Smooth muscle cell (in vitro differentiated cells): ENCODE measurements at regions not wholly inside any gene's neighbourhood (a gene's known extent, or its start where the extent isn't known, plus 50 kb on each side); places are given as distances from the start of the nearest gene placed in this dataset.
"Not testable (repeated sequence)": the region's sequence is repeated elsewhere in the genome, so short reads cannot be mapped to it uniquely, and the experiment has no call there.

Experiments
- DNase-seq: peaks from one replicate; lab custom pipeline; 2025; ENCODE audit not compliant: unreplicated experiment; lab: John Stamatoyannopoulos, UW
- H2AFZ ChIP-seq: fragments of 200-600 bp; sonication (generic); 2 replicates; pipeline ENCODE4 v1.6.0; 2016; ENCODE audit warnings: antibody characterized with exemption, low read depth, mild to moderate bottlenecking
- H3F3A ChIP-seq: fragments of 200-600 bp; sonication (generic); 2 replicates; pipeline ENCODE4 v1.6.0; 2017; ENCODE audit warnings: antibody characterized with exemption, low read depth
- H3K27ac ChIP-seq: fragments of 200-600 bp; sonication (generic); 2 replicates; pipeline ENCODE4 v1.5.1; 2016; ENCODE audit warnings: low read depth, mild to moderate bottlenecking
- H3K27me3 ChIP-seq: fragments of 200-600 bp; sonication (generic); 2 replicates; pipeline ENCODE4 v1.6.1; 2016; ENCODE audit warnings: low read depth, mild to moderate bottlenecking
- H3K36me3 ChIP-seq: fragments of 200-600 bp; sonication (generic); 2 replicates; pipeline ENCODE4 v1.5.1; 2016; ENCODE audit warnings: low read depth
- H3K4me1 ChIP-seq: fragments of 200-600 bp; sonication (generic); 2 replicates; pipeline ENCODE4 v1.5.1; 2016; ENCODE audit warnings: low read depth
- H3K4me2 ChIP-seq: fragments of 200-600 bp; sonication (generic); 2 replicates; pipeline ENCODE4 v1.6.0; 2016; ENCODE audit warnings: mild to moderate bottlenecking
- H3K4me3 ChIP-seq: fragments of 200-600 bp; sonication (generic); 2 replicates; pipeline ENCODE4 v1.5.1; 2016; ENCODE audit warnings: mild to moderate bottlenecking
- H3K79me2 ChIP-seq: fragments of 200-600 bp; sonication (generic); 2 replicates; pipeline ENCODE4 v1.6.0; 2016; ENCODE audit warnings: low read depth, mild to moderate bottlenecking
- H3K9ac ChIP-seq: fragments of 200-600 bp; sonication (generic); 2 replicates; pipeline ENCODE4 v1.6.0; 2016; ENCODE audit warnings: low read depth
- H3K9me3 ChIP-seq: fragments of 200-600 bp; sonication (generic); replicated peaks from 2 replicates; pipeline ENCODE4 v1.5.1; 2016; ENCODE audit warnings: low read depth
- H4K20me1 ChIP-seq: fragments of 200-600 bp; sonication (generic); 2 replicates; pipeline ENCODE4 v1.6.0; 2016; ENCODE audit warnings: low read depth
- WGBS: methylation state at CpG from one replicate; pipeline ENCODE4 v1.1.7; 2016; ENCODE audit warnings: low lambda C conversion rate; 5-methylcytosine and 5-hydroxymethylcytosine counted together
- TF ChIP-seq, protein P1 (sequence below): fragments of 200-600 bp; sonication (generic); IDR thresholded peaks from 2 replicates; pipeline ENCODE4 v1.5.1; 2017; ENCODE audit warnings: borderline replicate concordance, mild to moderate bottlenecking, antibody characterized with exemption; ENCODE audit not compliant: insufficient read depth, poor library complexity, severe bottlenecking

DNA sequence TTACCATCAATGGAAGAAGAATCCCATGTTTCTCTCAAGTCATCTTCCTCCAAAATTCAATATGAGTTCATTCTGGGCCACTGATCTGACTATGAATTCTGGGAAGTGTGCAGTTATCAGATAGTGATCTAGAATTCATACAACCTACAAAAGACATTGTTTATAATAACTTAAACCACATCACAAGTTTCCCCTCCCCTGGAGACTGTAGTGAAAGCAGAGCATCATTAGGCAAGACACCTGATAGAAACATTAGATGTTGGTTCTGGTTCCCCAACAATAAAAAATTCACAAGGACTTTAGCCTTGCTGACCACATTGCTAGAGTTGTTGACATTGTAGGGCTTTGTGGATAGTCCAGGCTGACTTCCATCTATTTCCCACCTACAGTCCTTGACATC is 506.4 kb upstream of the JAG1 start:
- Histone ChIP-seq H3K4me1 (peaks cover 12% of the 10 kb centered on the region), H3K4me3 (no peak overlapping the region), H3K27me3 (no peaks in the 10 kb centered on the region), H3K9ac (no peak overlapping the region), H3K27ac (no peak overlapping the region), H3F3A (no peaks in the 10 kb centered on the region), H3K9me3 (peaks cover 7% of the 10 kb centered on the region), H4K20me1 (no peaks in the 10 kb centered on the region), H3K79me2 (no peaks in the 10 kb centered on the region), H3K36me3 (no peaks in the 10 kb centered on the region), H2AFZ (no peak overlapping the region), H3K4me2 (no peak overlapping the region)
- DNase-seq, result no peak
- TF ChIP-seq, protein P1, sequence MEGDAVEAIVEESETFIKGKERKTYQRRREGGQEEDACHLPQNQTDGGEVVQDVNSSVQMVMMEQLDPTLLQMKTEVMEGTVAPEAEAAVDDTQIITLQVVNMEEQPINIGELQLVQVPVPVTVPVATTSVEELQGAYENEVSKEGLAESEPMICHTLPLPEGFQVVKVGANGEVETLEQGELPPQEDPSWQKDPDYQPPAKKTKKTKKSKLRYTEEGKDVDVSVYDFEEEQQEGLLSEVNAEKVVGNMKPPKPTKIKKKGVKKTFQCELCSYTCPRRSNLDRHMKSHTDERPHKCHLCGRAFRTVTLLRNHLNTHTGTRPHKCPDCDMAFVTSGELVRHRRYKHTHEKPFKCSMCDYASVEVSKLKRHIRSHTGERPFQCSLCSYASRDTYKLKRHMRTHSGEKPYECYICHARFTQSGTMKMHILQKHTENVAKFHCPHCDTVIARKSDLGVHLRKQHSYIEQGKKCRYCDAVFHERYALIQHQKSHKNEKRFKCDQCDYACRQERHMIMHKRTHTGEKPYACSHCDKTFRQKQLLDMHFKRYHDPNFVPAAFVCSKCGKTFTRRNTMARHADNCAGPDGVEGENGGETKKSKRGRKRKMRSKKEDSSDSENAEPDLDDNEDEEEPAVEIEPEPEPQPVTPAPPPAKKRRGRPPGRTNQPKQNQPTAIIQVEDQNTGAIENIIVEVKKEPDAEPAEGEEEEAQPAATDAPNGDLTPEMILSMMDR, result no peak

DNA sequence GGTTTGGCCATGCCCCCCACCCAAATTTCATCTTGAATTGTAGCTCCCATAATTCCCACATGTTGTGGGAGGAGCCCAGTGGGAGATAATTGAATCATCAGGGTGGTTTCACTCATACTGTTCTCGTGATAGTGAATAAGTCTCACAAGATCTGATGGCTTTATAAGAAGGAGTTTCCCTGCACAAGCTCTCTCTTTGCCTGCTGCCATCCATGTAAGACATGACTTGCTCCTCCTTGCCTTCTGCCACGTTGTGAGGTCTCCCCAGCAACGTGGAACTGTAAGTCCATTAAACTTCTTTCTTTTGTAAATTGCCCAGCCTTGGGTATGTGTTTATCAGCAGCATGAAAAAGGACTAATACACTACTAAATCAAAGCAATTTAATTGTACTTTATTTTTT is 507.3 kb upstream of the JAG1 start:
- peaks cover 12% of the 10 kb centered on the region for H3K4me1 ChIP-seq
- H4K20me1 ChIP-seq, DNase-seq, H3K36me3 ChIP-seq, H3K79me2 ChIP-seq, H2AFZ ChIP-seq, H3K9me3 ChIP-seq, H3K9ac ChIP-seq, H3K4me2 ChIP-seq, H3K27me3 ChIP-seq, H3K27ac ChIP-seq, H3F3A ChIP-seq, H3K4me3 ChIP-seq: not testable (repeated sequence)
- WGBS, result 94% methylated on average over 3 of the region's 3 CpGs

DNA sequence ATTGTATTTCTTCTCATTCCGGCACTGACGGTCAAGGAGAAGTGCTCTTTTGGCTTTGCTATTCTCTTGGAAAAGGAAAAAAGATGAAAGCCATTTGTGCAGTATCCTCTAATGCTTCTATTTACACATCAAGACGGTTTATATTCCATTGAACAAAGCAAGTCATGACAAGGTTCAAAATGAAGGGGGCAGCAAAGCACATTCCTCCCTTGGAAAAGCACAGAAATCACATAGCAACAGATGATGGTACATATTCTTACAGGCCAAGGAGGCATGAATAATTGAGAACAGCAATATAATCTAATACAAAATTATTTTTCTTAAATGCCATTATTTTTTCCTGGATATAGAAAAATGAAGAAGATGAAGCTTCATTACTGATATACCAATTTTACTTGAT is 508.2 kb upstream of the JAG1 start:
- Histone ChIP-seq H3K4me2 (no peak overlapping the region), H3K9ac (no peak overlapping the region), H3K27me3 (no peaks in the 10 kb centered on the region), H2AFZ (no peak overlapping the region), H4K20me1 (no peaks in the 10 kb centered on the region), H3K9me3 (peaks cover 7% of the 10 kb centered on the region), H3K79me2 (no peaks in the 10 kb centered on the region), H3K4me3 (no peak overlapping the region), H3K27ac (no peak overlapping the region), H3K36me3 (no peaks in the 10 kb centered on the region), H3K4me1 (peaks cover 12% of the 10 kb centered on the region), H3F3A (no peaks in the 10 kb centered on the region)
- no peak for DNase-seq
- WGBS, result 83% methylated on average over 3 of the region's 3 CpGs
- TF ChIP-seq, protein P1, result no peak

DNA sequence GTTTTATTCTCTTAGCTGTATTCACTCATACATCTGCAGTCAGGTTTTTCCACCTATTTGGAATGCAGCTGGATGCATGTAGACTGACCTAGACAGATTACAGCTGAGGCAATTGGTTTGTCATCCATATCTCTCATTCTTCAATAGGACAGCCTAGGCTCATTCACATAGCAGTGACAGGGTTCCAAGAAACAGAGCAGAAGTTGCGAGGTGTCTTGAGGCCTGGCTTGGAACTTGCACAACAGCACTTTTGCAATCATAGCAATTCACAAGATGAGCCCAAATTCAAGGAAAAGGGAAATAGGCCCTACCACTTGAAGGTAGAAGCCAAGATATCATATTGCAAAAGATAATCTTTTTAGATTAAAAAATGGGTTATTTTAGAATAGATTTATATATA is 508.9 kb upstream of the JAG1 start:
- no peak overlapping the region for H3K9ac ChIP-seq
- peaks cover 7% of the 10 kb centered on the region for H3K9me3 ChIP-seq
- H3K27ac ChIP-seq, result no peak overlapping the region
- no peak overlapping the region for H3K4me2 ChIP-seq
- H3K4me1 ChIP-seq, result peaks cover 12% of the 10 kb centered on the region
- TF ChIP-seq, protein P1, result no peak
- H3K36me3 ChIP-seq, result no peaks in the 10 kb centered on the region
- DNase-seq, result no peak
- no peaks in the 10 kb centered on the region for H3K79me2 ChIP-seq
- H2AFZ ChIP-seq, result no peak overlapping the region
- 45% methylated on average over 1 of the region's 1 CpG for WGBS
- no peak overlapping the region for H3K4me3 ChIP-seq
- H4K20me1 ChIP-seq, result no peaks in the 10 kb centered on the region
- H3F3A ChIP-seq, result no peaks in the 10 kb centered on the region
- no peaks in the 10 kb centered on the region for H3K27me3 ChIP-seq
